Thymus (tissue), 11 donors: ENCODE measurements at regions not wholly inside any gene's neighbourhood (a gene's known extent, or its start where the extent isn't known, plus 50 kb on each side); places are given as distances from the start of the nearest gene placed in this dataset.
"Not testable (repeated sequence)": the region's sequence is repeated elsewhere in the genome, so short reads cannot be mapped to it uniquely, and the experiment has no call there.

Source experiments
- DNase-seq, 9 donors: peaks; one replicate each; pipeline ENCODE4 v3.0.0-alpha.2; 2013; ENCODE audit warnings: low spot score in 9 of 9, low read depth in 6 of 9, missing footprints in 1 of 9
- H3K27ac ChIP-seq, 2 donors: one replicate each; pipeline ENCODE4 v1.5.1; 2013; ENCODE audit warnings: control low read depth in 1 of 2, low read depth in 1 of 2, low read length in 1 of 2, mild to moderate bottlenecking in 1 of 2, moderate library complexity in 1 of 2
- H3K27me3 ChIP-seq, 2 donors: one replicate each; pipeline ENCODE4 v1.5.1; 2013; ENCODE audit warnings: low read length in 1 of 2; ENCODE audit not compliant: control insufficient read depth in 2 of 2, insufficient read depth in 1 of 2
- H3K36me3 ChIP-seq, 2 donors: one replicate each; pipeline ENCODE4 v1.5.1; 2013; ENCODE audit warnings: low read length in 1 of 2, mild to moderate bottlenecking in 1 of 2, moderate library complexity in 1 of 2; ENCODE audit not compliant: control insufficient read depth in 2 of 2, insufficient read depth in 2 of 2
- H3K4me1 ChIP-seq, 2 donors: one replicate each; pipeline ENCODE4 v1.5.1; 2013; ENCODE audit warnings: low read length in 2 of 2; ENCODE audit not compliant: control insufficient read depth in 2 of 2, insufficient read depth in 2 of 2
- H3K4me3 ChIP-seq, 2 donors: one replicate each; pipeline ENCODE4 v1.5.1; 2013; ENCODE audit warnings: low read length in 2 of 2, control low read depth in 1 of 2, mild to moderate bottlenecking in 1 of 2
- H3K9me3 ChIP-seq, 2 donors: one replicate each; pipeline ENCODE4 v1.5.1; 2013; ENCODE audit warnings: low read length in 1 of 2, mild to moderate bottlenecking in 1 of 2; ENCODE audit not compliant: control insufficient read depth in 2 of 2, insufficient read depth in 1 of 2
- WGBS: extraction: QIAGEN DNeasy Blood & Tissue Kit; methylation state at CpG from one replicate; pipeline ENCODE4 v1.1.7; 2013; 5-methylcytosine and 5-hydroxymethylcytosine counted together
- donor health status: healthy.

GRCh38 chr1:112126598-112126997 is 137.1 kb upstream of the KCND3 start:
- Histone ChIP-seq H3K36me3 (no peaks in the 10 kb centered on the region), H3K27ac (no peak overlapping the region), H3K4me1 (no peaks in the 10 kb centered on the region), H3K27me3 (no peaks in the 10 kb centered on the region), H3K4me3 (no peak overlapping the region), H3K9me3 (no peaks in the 10 kb centered on the region)
- 86% methylated on average over 2 of the region's 2 CpGs for WGBS
- DNase-seq: no peak

DNA sequence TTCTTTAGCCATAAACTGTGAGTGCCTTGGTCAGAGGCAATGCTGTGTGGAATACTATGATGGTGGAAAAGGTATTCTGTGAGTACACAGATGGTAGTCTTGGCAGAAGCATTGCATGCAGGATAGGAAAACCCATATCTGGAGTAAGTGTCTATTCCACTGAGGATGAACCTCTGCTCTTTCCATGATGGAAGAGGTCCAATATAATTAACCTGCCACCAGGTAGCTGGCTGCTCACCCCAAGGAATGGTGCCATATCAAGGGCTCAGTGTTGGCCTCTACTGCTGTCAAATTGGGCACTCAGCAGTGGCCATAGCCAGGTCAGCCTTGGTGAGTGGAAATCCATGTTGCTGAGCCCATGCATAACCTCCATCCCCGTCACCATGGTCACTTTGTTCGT is 138.1 kb upstream of the KCND3 start:
- not testable (repeated sequence) for H3K4me1 ChIP-seq, DNase-seq, H3K27me3 ChIP-seq, H3K9me3 ChIP-seq, H3K4me3 ChIP-seq, H3K36me3 ChIP-seq, H3K27ac ChIP-seq
- WGBS: 95% methylated on average over 2 of the region's 2 CpGs

DNA sequence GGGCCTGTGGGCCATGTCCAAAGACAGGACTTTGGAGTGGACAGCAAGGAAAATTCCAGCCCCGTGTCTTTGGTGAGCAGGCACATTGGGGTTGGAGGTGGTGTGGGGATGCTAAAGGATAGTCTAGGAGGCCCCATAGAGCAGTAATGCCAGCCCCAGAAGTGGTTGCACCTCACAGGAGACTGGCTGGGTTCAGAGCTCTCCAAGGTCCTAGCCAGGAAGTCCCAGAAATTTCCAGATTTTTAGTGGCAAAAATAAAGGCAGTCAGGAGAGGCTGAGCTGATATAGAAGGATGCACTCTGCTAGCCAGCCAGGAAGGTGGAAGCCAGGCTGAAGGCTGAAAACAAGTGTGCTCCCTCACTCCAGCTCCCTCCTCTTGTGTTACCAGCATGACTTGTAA is 144.0 kb upstream of the KCND3 start:
- no peak overlapping the region for H3K27ac ChIP-seq
- 91% methylated on average over 1 of the region's 1 CpG for WGBS

GRCh38 chr1:112140743-112141142 is 151.3 kb upstream of the KCND3 start:
- no peak overlapping the region for H3K4me3 ChIP-seq
- no peaks in the 10 kb centered on the region for H3K4me1 ChIP-seq
- H3K27ac ChIP-seq: no peak overlapping the region
- DNase-seq: no peak
- H3K9me3 ChIP-seq: no peaks in the 10 kb centered on the region
- H3K36me3 ChIP-seq: no peaks in the 10 kb centered on the region
- no peaks in the 10 kb centered on the region for H3K27me3 ChIP-seq
- 46% methylated on average over 2 of the region's 2 CpGs for WGBS

More for the DNA sequence above, 144.0 kb upstream of the KCND3 start:
- no peaks in the 10 kb centered on the region for H3K36me3 ChIP-seq
- no peaks in the 10 kb centered on the region for H3K9me3 ChIP-seq
- no peaks in the 10 kb centered on the region for H3K4me1 ChIP-seq
- no peak overlapping the region for H3K4me3 ChIP-seq
- no peaks in the 10 kb centered on the region for H3K27me3 ChIP-seq
- no peak for DNase-seq

DNA sequence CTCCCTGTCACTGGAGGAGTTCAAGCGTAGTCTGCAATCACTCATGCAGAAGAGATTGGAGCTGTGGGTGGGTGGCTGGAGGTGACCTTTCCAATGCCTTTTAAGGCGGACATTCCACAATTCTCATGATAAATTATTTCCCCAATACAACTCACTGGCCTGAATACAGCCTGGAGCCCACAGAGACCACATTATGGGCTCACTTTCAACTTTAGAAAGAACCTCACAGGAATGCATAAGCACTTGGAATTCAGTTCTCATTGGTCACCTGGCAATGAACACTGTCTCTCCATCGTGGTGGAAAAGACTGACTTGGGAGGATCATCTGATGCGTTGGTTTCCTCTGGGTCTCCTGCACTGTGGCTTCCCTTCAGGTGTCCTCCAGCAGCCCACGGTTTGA is 151.8 kb upstream of the KCND3 start:
- Histone ChIP-seq H3K4me3 (no peak overlapping the region), H3K27me3 (no peaks in the 10 kb centered on the region), H3K36me3 (no peaks in the 10 kb centered on the region), H3K4me1 (no peaks in the 10 kb centered on the region), H3K27ac (no peak overlapping the region), H3K9me3 (no peaks in the 10 kb centered on the region)
- WGBS: 71% methylated on average over 5 of the region's 5 CpGs
- no peak for DNase-seq

GRCh38 chr1:112141923-112142322 is 152.5 kb upstream of the KCND3 start:
- H3K4me1 ChIP-seq: no peaks in the 10 kb centered on the region
- DNase-seq: no peak
- WGBS: 73% methylated on average over 4 of the region's 4 CpGs

DNA sequence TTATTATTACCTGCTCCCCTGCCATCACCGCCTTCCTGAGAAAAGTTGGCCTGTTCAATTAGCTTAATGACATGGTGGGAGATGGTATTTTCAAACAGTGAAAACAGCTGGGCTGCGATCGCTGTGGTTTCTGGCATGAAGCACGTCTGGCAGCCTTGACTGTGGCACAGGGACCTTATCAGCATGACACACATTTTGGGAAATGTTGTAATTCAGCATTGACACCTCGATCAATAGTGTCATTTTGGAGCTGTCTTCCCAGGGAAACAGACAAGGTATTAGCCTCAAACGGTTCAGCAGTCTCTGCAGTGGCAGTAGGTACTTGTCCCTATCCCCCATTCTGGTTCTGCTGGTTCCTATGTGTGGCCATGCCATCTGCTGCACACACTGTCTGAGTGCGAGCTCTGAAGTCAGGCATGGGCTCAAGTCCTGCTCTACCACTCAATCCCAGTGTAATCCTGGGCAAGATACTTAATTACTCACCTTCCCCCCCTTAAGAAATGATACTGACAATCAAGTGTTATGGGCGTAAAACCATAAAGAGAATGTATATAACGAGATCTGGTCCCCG is 154.5 kb upstream of the KCND3 start:
- WGBS: 75% methylated on average over 10 of the region's 10 CpGs
- no peak for DNase-seq
- H3K27me3 ChIP-seq: no peaks in the 10 kb centered on the region
- H3K4me3 ChIP-seq: no peak overlapping the region
- H3K27ac ChIP-seq: no peak overlapping the region
- H3K36me3 ChIP-seq: no peaks in the 10 kb centered on the region
- no peaks in the 10 kb centered on the region for H3K9me3 ChIP-seq
- H3K4me1 ChIP-seq: no peaks in the 10 kb centered on the region

More at GRCh38 chr1:112141923-112142322, 152.5 kb upstream of the KCND3 start:
- no peaks in the 10 kb centered on the region for H3K27me3 ChIP-seq
- H3K27ac ChIP-seq: no peak overlapping the region
- H3K4me3 ChIP-seq: no peak overlapping the region
- no peaks in the 10 kb centered on the region for H3K9me3 ChIP-seq
- no peaks in the 10 kb centered on the region for H3K36me3 ChIP-seq

GRCh38 chr1:112144733-112145426 is 155.4 kb upstream of the KCND3 start:
- Histone ChIP-seq H3K27ac (no peak overlapping the region), H3K4me1 (no peaks in the 10 kb centered on the region), H3K4me3 (no peak overlapping the region), H3K9me3 (peaks cover 0 to 8% of the 10 kb centered on the region in 2 donors), H3K27me3 (no peaks in the 10 kb centered on the region), H3K36me3 (no peaks in the 10 kb centered on the region)
- WGBS: 67% methylated on average over 4 of the region's 4 CpGs
- DNase-seq: no peak

- Histone ChIP-seq H3K4me3 (no peak overlapping the region), H3K4me1 (no peaks in the 10 kb centered on the region), H3K9me3 (peaks cover 0 to 8% of the 10 kb centered on the region in 2 donors), H3K36me3 (no peaks in the 10 kb centered on the region), H3K27me3 (no peaks in the 10 kb centered on the region), H3K27ac (no peak overlapping the region)
- DNase-seq: no peak
Observed at GRCh38 chr1:112146201-112146715, 156.8 kb upstream of the KCND3 start.
